ENCODE measurements at regions not wholly inside any gene's neighbourhood (a gene's known extent, or its start where the extent isn't known, plus 50 kb on each side); places are given as distances from the start of the nearest gene placed in this dataset.
"Not testable (repeated sequence)": the region's sequence is repeated elsewhere in the genome, so short reads cannot be mapped to it uniquely, and the experiment has no call there.

GRCh38 chr16:5770118-5770517 is 672.5 kb upstream of the EEF2KMT start:
- no peak for DNase-seq (ENCODE audit: low read depth in 2 of 2)

GRCh38 chr16:5769513-5769912 is 671.9 kb upstream of the EEF2KMT start:
- DNase-seq (ENCODE audit: low read depth in 2 of 2): no peak

- DNase-seq (ENCODE audit: low read depth in 2 of 2): no peak
These were observed 670.9 kb upstream of the EEF2KMT start for GRCh38 chr16:5768445-5768844.

GRCh38 chr16:5763176-5763575 is 665.6 kb upstream of the EEF2KMT start:
- DNase-seq (ENCODE audit: low read depth in 2 of 2): no peak

GRCh38 chr16:5762362-5762761 is 664.8 kb upstream of the EEF2KMT start:
- no peak for DNase-seq (ENCODE audit: low read depth in 2 of 2)

GRCh38 chr16:5761592-5761991 is 664.0 kb upstream of the EEF2KMT start:
- no peak for DNase-seq (ENCODE audit: low read depth in 2 of 2)

GRCh38 chr16:5758281-5758680 is 660.7 kb upstream of the EEF2KMT start:
- no peak for DNase-seq (ENCODE audit: low read depth in 2 of 2)

- DNase-seq (ENCODE audit: low read depth in 2 of 2): no peak
These were observed 659.4 kb upstream of the EEF2KMT start for GRCh38 chr16:5756969-5757368.

- no peak for DNase-seq (ENCODE audit: low read depth in 2 of 2)
These were observed 655.8 kb upstream of the EEF2KMT start for GRCh38 chr16:5753381-5753780.

GRCh38 chr16:5751216-5751615 is 653.6 kb upstream of the EEF2KMT start:
- DNase-seq (ENCODE audit: low read depth in 2 of 2): no peak

- DNase-seq (ENCODE audit: low read depth in 2 of 2): not testable (repeated sequence)
These were observed 652.8 kb upstream of the EEF2KMT start for GRCh38 chr16:5750439-5750838.

- DNase-seq (ENCODE audit: low read depth in 2 of 2): no peak
These were observed 641.0 kb upstream of the EEF2KMT start for GRCh38 chr16:5738586-5738985.

- DNase-seq (ENCODE audit: low read depth in 2 of 2): no peak
These were observed 638.8 kb upstream of the EEF2KMT start for GRCh38 chr16:5736209-5736930.

GRCh38 chr16:5735444-5735843 is 637.8 kb upstream of the EEF2KMT start:
- no peak for DNase-seq (ENCODE audit: low read depth in 2 of 2)

- no peak for DNase-seq (ENCODE audit: low read depth in 2 of 2)
These were observed 633.2 kb upstream of the EEF2KMT start for GRCh38 chr16:5730783-5731182.

- DNase-seq (ENCODE audit: low read depth in 2 of 2): no peak
These were observed 624.6 kb upstream of the EEF2KMT start for GRCh38 chr16:5722116-5722619.

GRCh38 chr16:5715155-5715554 is 617.6 kb upstream of the EEF2KMT start:
- DNase-seq (ENCODE audit: low read depth in 2 of 2): no peak

- DNase-seq (ENCODE audit: low read depth in 2 of 2): no peak
These were observed 612.3 kb upstream of the EEF2KMT start for GRCh38 chr16:5709889-5710288.

GRCh38 chr16:5706211-5706610 is 608.6 kb upstream of the EEF2KMT start:
- no peak for DNase-seq (ENCODE audit: low read depth in 2 of 2)

GRCh38 chr16:5704271-5704670 is 606.7 kb upstream of the EEF2KMT start:
- no peak for DNase-seq (ENCODE audit: low read depth in 2 of 2)

- DNase-seq (ENCODE audit: low read depth in 2 of 2): no peak
These were observed 595.8 kb upstream of the EEF2KMT start for GRCh38 chr16:5693426-5693825.

- DNase-seq (ENCODE audit: low read depth in 2 of 2): no peak
These were observed 584.4 kb upstream of the EEF2KMT start for GRCh38 chr16:5681966-5682365.

- no peak for DNase-seq (ENCODE audit: low read depth in 2 of 2)
These were observed 580.8 kb upstream of the EEF2KMT start for GRCh38 chr16:5678371-5678770.

- DNase-seq (ENCODE audit: low read depth in 2 of 2): no peak
These were observed 573.8 kb upstream of the EEF2KMT start for GRCh38 chr16:5671421-5671820.
